Right renal cortex interstitium (tissue), 3 donors: ENCODE measurements at regions not wholly inside any gene's neighbourhood (a gene's known extent, or its start where the extent isn't known, plus 50 kb on each side); places are given as distances from the start of the nearest gene placed in this dataset.
"Not testable (repeated sequence)": the region's sequence is repeated elsewhere in the genome, so short reads cannot be mapped to it uniquely, and the experiment has no call there.

Experiments used
- DNase-seq, 3 donors: peaks; one replicate each; pipeline ENCODE4 v3.0.0-alpha.2; 2013; ENCODE audit warnings: low read depth in 3 of 3, low spot score in 2 of 3

- no peak for DNase-seq
These were observed 262.5 kb downstream of the BTBD3 start for GRCh38 chr20:12180107-12180661.

DNA sequence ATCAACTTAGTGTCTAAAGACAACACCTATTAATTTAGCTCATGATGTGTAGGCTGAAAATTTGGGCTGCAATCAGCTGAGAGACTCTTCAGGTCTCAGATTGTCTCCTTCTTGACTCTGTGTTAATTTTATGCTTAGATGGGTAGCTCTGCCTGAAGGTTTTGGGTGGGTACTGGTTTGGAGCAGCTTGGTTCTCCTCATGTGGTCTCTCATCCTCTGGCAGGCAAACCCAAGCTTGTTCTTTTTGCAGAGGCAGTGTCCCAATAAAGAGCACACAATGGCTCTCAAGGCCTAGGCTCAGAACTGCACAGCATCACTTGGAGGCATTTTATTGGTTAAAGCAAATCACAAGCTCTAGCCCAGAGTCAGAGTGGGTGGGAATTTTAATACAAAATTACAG is 280.6 kb downstream of the BTBD3 start:
- DNase-seq = no peak

DNA sequence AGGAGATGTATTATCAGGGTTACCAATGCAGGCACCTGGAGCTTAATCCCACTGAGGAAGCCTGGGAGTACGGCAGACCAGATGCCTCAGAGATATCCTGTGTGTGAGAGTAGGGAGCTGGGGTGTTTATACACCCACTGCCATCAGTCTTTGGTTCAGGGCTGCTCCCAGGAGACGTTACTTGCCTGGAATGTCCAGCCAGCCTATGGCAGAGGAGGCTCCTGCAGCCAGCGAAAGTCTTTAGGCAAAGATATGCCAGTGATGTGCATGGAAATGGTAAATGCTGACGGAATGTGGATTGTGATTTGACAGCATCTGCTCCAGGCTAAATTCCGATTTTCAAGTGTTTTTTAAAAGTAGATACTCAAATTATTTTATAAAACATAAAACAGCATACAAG is 282.0 kb downstream of the BTBD3 start:
- DNase-seq = no peak

DNA sequence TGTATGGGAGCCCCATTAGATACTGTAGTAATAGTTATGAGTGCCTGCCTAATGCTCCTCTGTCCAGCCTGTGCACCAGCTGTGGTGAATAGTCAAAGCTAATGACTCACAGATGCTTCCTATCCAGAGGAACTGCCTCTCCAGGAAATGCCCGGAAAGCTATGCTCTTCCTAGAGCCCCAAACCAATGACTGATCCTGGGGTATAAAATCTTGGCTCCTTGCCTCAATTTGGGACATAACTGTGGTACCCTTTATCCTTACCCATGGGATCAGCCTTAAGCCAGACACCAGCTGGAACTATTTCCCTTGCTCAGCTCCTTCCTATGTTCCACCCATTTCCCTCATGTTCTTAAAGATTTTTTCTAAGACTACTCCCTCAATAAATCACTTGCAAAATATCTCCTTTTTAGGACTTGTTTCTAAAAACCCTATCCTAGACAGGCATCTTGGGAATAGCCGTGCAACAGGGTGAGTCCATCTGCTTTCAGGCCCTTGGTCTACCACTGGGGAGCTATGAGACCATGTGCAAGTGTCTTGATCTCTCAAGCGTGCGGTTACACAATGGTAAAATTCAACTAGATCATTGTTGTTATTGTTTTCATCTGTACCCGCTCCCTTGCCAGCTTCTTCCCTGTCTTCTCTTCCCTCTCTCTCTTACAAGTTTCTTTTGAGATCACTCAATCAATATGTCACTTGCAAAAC is 283.7 kb downstream of the BTBD3 start:
- DNase-seq = no peak

DNA sequence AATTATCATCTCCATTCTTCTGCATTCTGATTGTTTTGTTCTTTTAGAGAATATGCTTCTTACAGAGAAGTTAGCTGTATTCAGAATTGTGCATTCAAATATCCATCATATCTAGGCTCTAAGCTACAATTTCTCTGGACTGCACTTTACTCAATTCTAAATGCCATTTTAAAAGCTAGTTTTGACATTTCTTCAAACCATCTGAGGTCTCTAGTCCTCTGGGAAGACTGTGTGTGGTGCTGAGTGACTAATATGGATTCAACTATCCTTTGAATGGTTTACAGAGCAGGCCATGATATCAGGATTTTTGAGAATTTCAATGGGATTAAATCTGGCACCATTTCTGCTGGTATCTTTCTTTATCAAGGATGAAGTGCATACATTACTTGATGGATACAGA is 285.7 kb downstream of the BTBD3 start:
- no peak for DNase-seq

DNA sequence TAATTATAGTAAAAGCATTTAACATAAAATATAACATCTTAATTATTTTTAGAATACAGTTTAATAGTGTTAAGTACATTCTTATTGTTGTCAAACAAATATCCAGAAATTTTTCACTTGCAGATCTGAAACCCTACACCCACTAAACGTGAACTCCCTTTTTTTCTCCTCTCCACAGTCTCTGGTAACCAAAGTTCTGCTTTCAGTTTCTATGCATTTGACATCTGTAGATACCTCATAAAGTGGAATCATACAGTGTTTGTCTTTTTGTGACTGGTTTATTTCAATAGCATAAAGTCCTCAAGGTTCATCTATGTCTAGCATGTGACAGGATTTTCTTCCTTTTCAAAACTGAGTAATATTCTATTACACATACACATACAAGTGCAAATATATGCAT is 286.3 kb downstream of the BTBD3 start:
- DNase-seq = no peak

- peak in 1 of 3 donors; percentile 1 for DNase-seq
These were observed 290.2 kb downstream of the BTBD3 start for GRCh38 chr20:12207875-12208274.

DNA sequence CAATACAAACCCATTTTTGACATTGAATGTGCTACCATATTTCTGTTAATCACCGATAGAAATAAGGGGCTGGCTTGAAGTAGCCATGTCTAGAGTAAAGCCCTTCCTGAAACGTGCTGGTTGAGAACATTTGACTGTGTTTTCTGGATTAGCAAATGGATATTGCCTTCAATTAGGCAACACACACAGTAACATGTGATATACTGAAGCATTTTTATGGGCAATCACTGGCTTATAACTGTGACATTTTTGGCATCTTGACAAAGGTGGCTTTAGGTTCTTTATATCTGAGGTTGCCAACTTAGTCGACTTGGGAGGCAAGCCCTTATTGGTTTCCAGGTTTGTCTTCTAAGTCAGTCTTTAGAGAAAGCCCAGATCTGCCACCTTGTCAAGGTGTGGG is 292.9 kb downstream of the BTBD3 start:
- no peak for DNase-seq

- no peak for DNase-seq
These were observed 293.7 kb downstream of the BTBD3 start for GRCh38 chr20:12211361-12211760.

- no peak for DNase-seq
These were observed 299.7 kb downstream of the BTBD3 start for GRCh38 chr20:12217382-12217781.

GRCh38 chr20:12219798-12220197 is 302.1 kb downstream of the BTBD3 start:
- no peak for DNase-seq

- no peak for DNase-seq
These were observed 305.4 kb downstream of the BTBD3 start for GRCh38 chr20:12223057-12223456.

GRCh38 chr20:12225898-12226297 is 308.2 kb downstream of the BTBD3 start:
- no peak for DNase-seq

DNA sequence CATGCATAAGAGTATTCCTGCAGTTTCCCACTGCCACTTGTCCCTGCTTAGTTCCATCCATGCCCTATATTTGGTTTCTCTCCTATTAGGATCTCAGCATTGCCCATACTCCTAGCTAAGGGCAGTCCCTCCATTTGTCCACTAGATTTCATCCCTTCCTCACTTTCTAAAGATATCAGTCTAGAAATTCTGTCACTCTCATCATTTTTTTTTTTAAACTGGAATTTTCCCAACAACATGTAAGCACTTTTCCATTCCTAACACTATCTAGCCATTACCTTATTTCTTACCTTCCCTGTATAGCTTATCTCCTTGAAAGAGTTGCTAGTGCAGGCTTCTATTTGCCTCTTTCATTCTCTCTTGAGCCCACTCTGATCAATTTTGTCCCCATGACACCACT is 312.2 kb downstream of the BTBD3 start:
- no peak for DNase-seq

DNA sequence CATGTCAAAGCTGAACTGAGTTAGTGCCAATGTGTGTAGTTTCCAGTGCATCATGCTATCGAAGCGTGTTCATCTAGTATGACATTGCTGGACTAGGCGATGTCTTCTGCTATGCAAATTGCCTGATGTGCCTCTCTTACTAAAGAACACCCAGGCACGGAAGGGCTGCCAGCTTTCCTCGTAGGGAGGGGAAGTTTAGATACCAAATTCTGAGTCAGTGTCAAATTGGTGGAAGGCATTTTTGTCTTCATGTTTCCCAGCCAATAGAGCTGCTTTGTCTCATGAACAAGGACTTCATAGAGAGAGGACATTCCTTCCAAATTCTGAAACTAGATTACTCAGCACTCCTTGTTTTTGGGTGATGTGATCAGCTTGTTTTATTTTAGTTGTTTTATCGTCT is 320.1 kb downstream of the BTBD3 start:
- no peak for DNase-seq

- no peak for DNase-seq
These were observed 323.4 kb downstream of the BTBD3 start for GRCh38 chr20:12241065-12241464.

GRCh38 chr20:12243327-12243726 is 325.6 kb downstream of the BTBD3 start:
- DNase-seq = no peak

DNA sequence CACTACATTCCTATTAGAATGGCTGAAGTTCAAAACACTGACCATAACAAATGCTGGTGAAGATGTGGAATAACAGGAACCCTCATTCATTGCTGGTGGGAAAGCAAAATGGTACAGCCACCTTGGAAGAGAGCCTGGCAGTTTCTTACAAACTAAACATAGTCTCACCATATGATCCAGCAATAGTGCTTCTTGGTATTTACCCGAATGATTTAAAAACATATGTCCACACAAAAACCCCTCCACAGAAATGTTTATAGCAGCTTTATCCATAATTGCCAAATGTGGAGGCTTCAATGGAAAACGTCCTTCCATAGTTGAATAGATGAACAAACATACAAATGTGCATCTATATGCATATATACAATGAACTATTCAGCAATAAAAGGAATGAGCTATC is 330.8 kb downstream of the BTBD3 start:
- no peak for DNase-seq

- DNase-seq = not testable (repeated sequence)
These were observed 333.0 kb downstream of the BTBD3 start for GRCh38 chr20:12250661-12251060.

- DNase-seq = no peak
These were observed 335.1 kb downstream of the BTBD3 start for GRCh38 chr20:12252793-12253192.

DNA sequence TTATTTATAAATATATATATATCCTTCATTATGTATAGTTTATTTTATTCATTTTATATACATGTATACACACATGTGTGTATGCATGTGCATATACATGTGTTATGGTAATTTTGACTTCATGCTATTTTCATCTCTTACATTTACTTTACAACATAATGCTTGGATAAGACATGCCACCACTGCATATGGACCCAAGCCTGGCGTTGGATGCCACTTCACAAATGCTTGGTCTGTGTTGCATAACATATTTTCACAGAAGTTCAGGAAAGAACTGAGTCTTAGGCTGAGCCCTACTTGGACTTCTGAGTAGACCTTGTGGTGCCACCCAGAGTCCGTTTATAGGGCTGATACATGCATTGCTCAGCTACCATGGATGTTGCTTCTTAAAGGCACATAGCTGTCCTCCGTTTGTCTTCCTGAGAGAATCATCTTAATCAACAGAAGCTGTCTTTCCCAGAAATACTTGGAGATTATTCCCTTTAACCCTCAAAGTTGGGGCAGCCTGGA is 337.8 kb downstream of the BTBD3 start:
- no peak for DNase-seq

- DNase-seq = no peak
These were observed 339.1 kb downstream of the BTBD3 start for GRCh38 chr20:12256806-12257205.

- DNase-seq = no peak
These were observed 345.1 kb downstream of the BTBD3 start for GRCh38 chr20:12262747-12263146.
